Caco-2 (cell line): ENCODE measurements at regions not wholly inside any gene's neighbourhood (a gene's known extent, or its start where the extent isn't known, plus 50 kb on each side); places are given as distances from the start of the nearest gene placed in this dataset.

Experiments
- BruUV-seq: library from RNA; stranded (reverse); fragments of 400-500 nt; replicated peaks from 2 replicates; lab custom pipeline; 2021; lab: Mats Ljungman, UMichigan
- CTCF ChIA-PET: fragments of 300-600 bp; sonication (Branson Sonifier 250); formaldehyde crosslinking; loops from one replicate; lab custom pipeline; 2022; ENCODE audit warnings: antibody characterized with exemption; lab: Charles Lee
- POLR2A ChIA-PET: fragments of 300-600 bp; sonication (Branson Sonifier 250); formaldehyde crosslinking; loops from one replicate; lab custom pipeline; 2022; ENCODE audit warnings: antibody characterized with exemption; lab: Charles Lee
- DNase-seq, 2 experiments: peaks; one replicate each; pipeline versions ENCODE4 v3.0.0 to v3.0.0-alpha.2; 2020 to 2022
- H3K27me3 ChIP-seq: replicated peaks from 2 replicates; pipeline ENCODE4 v1.6.0; 2011; ENCODE audit warnings: low read length; ENCODE audit not compliant: control insufficient read depth, insufficient read depth
- H3K36me3 ChIP-seq: 2 replicates; pipeline ENCODE4 v1.5.1; 2011; ENCODE audit warnings: low read length; ENCODE audit not compliant: control insufficient read depth, insufficient read depth
- H3K4me1 ChIP-seq: fragments of 250-450 bp; sonication (Bioruptor Pico); 2 replicates; pipeline ENCODE4 v1.5.1; 2020; ENCODE audit warnings: mild to moderate bottlenecking
- H3K4me3 ChIP-seq: 2 replicates; pipeline ENCODE4 v1.5.1; 2011; ENCODE audit warnings: low read depth, mild to moderate bottlenecking, control low read depth, low read length
- H3K9me3 ChIP-seq: fragments of 250-450 bp; sonication (Bioruptor Pico); 2 replicates; pipeline ENCODE4 v1.5.1; 2020; ENCODE audit warnings: mild to moderate bottlenecking, moderate library complexity
- H3K27ac Mint-ChIP-seq: one replicate; pipeline ENCODE4 v1.8.0; 2022; ENCODE audit warnings: mixed read lengths; ENCODE audit not compliant: unreplicated experiment
- H3K27me3 Mint-ChIP-seq: one replicate; pipeline ENCODE4 v1.8.0; 2022; ENCODE audit warnings: mixed read lengths; ENCODE audit not compliant: insufficient read depth, unreplicated experiment
- H3K36me3 Mint-ChIP-seq: one replicate; pipeline ENCODE4 v1.8.0; 2022; ENCODE audit warnings: mild to moderate bottlenecking, mixed read lengths; ENCODE audit not compliant: insufficient read depth, unreplicated experiment
- H3K4me1 Mint-ChIP-seq: one replicate; pipeline ENCODE4 v1.8.0; 2022; ENCODE audit warnings: low read depth, mixed read lengths; ENCODE audit not compliant: unreplicated experiment
- H3K4me3 Mint-ChIP-seq: one replicate; pipeline ENCODE4 v1.8.0; 2022; ENCODE audit warnings: mild to moderate bottlenecking, moderate library complexity, mixed read lengths; ENCODE audit not compliant: unreplicated experiment
- H3K9me3 Mint-ChIP-seq: one replicate; pipeline ENCODE4 v1.8.0; 2022; ENCODE audit warnings: mixed read lengths; ENCODE audit not compliant: unreplicated experiment
- CTCF ChIP-seq, 2 experiments: fragments of 200-600 bp in 1 of 2; IDR thresholded peaks; 1 replicate in 1 of 2; 2 replicates in 1 of 2; pipeline versions ENCODE4 v1.5.1 to v1.8.0; 2011 to 2022; ENCODE audit warnings: antibody characterized with exemption in 1 of 2, control low read depth in 1 of 2, inconsistent platforms in 1 of 2, low read depth in 1 of 2, low read length in 1 of 2, mild to moderate bottlenecking in 1 of 2, moderate library complexity in 1 of 2; ENCODE audit not compliant: insufficient read depth in 1 of 2, severe bottlenecking in 1 of 2, unreplicated experiment in 1 of 2
- intact Hi-C: fragments of 100-400 bp; cut with micrococcal nuclease; formaldehyde crosslinking; loops from one replicate; pipeline ENCODE4 v1.10.0; 2022; ENCODE audit not compliant: unreplicated experiment

- Mint-ChIP-seq H3K27ac (no peak overlapping the region), H3K9me3 (peaks cover 8% of the 10 kb centered on the region), H3K36me3 (no peaks in the 10 kb centered on the region), H3K4me3 (no peak overlapping the region), H3K27me3 (no peaks in the 10 kb centered on the region), H3K4me1 (peaks cover 6% of the 10 kb centered on the region)
- H3K9me3 ChIP-seq = no peaks in the 10 kb centered on the region
- no peaks in the 10 kb centered on the region for H3K27me3 ChIP-seq
- no peak for DNase-seq
- BruUV-seq = no TSS peak
- POLR2A ChIA-PET = no interaction called here
- no peak overlapping the region for H3K4me3 ChIP-seq
- CTCF ChIA-PET = no interaction called here
- no peaks in the 10 kb centered on the region for H3K36me3 ChIP-seq
- intact Hi-C loops = no loop called here
- H3K4me1 ChIP-seq = peaks cover 2% of the 10 kb centered on the region; the same call in 1 of the 2 replicates
- TF ChIP-seq CTCF (IDR thresholded peaks at IDR 0.05; ENCODE audit: insufficient read depth in 1 of 2, low read depth in 1 of 2, low read length in 1 of 2, severe bottlenecking in 1 of 2, unreplicated experiment in 1 of 2) = no peak
Observed at GRCh38 chr5:143484601-143485000, 81.1 kb upstream of the NR3C1 start.

- Mint-ChIP-seq H3K4me3 (no peak overlapping the region), H3K4me1 (no peaks in the 10 kb centered on the region), H3K27ac (no peak overlapping the region), H3K36me3 (no peaks in the 10 kb centered on the region), H3K27me3 (no peaks in the 10 kb centered on the region), H3K9me3 (no peaks in the 10 kb centered on the region)
- DNase-seq = no peak
- no TSS peak for BruUV-seq
- intact Hi-C loops = no loop called here
- Histone ChIP-seq H3K36me3 (no peaks in the 10 kb centered on the region), H3K4me1 (peaks cover 6% of the 10 kb centered on the region; the same call in 1 of the 2 replicates), H3K4me3 (no peak overlapping the region), H3K9me3 (no peaks in the 10 kb centered on the region), H3K27me3 (no peaks in the 10 kb centered on the region)
- POLR2A ChIA-PET = no interaction called here
- CTCF ChIA-PET = no interaction called here
- no peak for TF ChIP-seq CTCF (IDR thresholded peaks at IDR 0.05; ENCODE audit: insufficient read depth in 1 of 2, low read depth in 1 of 2, low read length in 1 of 2, severe bottlenecking in 1 of 2, unreplicated experiment in 1 of 2)
Observed at GRCh38 chr5:143481697-143482531, 78.4 kb upstream of the NR3C1 start.

GRCh38 chr5:143480001-143480400 lies 76.5 kb upstream of the NR3C1 start:
- intact Hi-C loops = no loop called here
- TF ChIP-seq CTCF (IDR thresholded peaks at IDR 0.05; ENCODE audit: insufficient read depth in 1 of 2, low read depth in 1 of 2, low read length in 1 of 2, severe bottlenecking in 1 of 2, unreplicated experiment in 1 of 2) = no peak

More at GRCh38 chr5:143480001-143480400, 76.5 kb upstream of the NR3C1 start:
- Histone ChIP-seq H3K4me1 (peaks cover 6% of the 10 kb centered on the region; the same call in 1 of the 2 replicates), H3K9me3 (no peaks in the 10 kb centered on the region), H3K27me3 (no peaks in the 10 kb centered on the region), H3K4me3 (no peak overlapping the region), H3K36me3 (no peaks in the 10 kb centered on the region)
- Mint-ChIP-seq H3K9me3 (no peaks in the 10 kb centered on the region), H3K27me3 (no peaks in the 10 kb centered on the region), H3K36me3 (no peaks in the 10 kb centered on the region), H3K4me3 (no peak overlapping the region), H3K27ac (no peak overlapping the region), H3K4me1 (no peaks in the 10 kb centered on the region)
- BruUV-seq = no TSS peak
- ChIA-PET POLR2A (no interaction called here), CTCF (no interaction called here)
- no peak for DNase-seq
